Osteocyte (in vitro differentiated cells): ENCODE measurements at regions not wholly inside any gene's neighbourhood (a gene's known extent, or its start where the extent isn't known, plus 50 kb on each side); places are given as distances from the start of the nearest gene placed in this dataset.

Source experiments
- DNase-seq: peaks from one replicate; pipeline ENCODE4 v3.0.0; 2021; ENCODE audit warnings: mixed read lengths; ENCODE audit not compliant: unreplicated experiment; ENCODE audit errors: extremely low spot score
- H3K27ac Mint-ChIP-seq: one replicate; pipeline ENCODE4 v1.8.0; 2021; ENCODE audit warnings: mild to moderate bottlenecking, mixed read lengths; ENCODE audit not compliant: unreplicated experiment
- H3K27me3 Mint-ChIP-seq: one replicate; pipeline ENCODE4 v1.8.0; 2021; ENCODE audit warnings: mixed read lengths; ENCODE audit not compliant: unreplicated experiment
- H3K36me3 Mint-ChIP-seq: one replicate; pipeline ENCODE4 v1.8.0; 2021; ENCODE audit warnings: mixed read lengths; ENCODE audit not compliant: unreplicated experiment
- H3K4me1 Mint-ChIP-seq: one replicate; pipeline ENCODE4 v1.8.0; 2021; ENCODE audit warnings: mixed read lengths; ENCODE audit not compliant: unreplicated experiment
- H3K4me3 Mint-ChIP-seq: one replicate; pipeline ENCODE4 v1.8.0; 2021; ENCODE audit warnings: mild to moderate bottlenecking, moderate library complexity, mixed read lengths; ENCODE audit not compliant: unreplicated experiment
- H3K9me3 Mint-ChIP-seq: one replicate; pipeline ENCODE4 v1.8.0; 2021; ENCODE audit warnings: mixed read lengths; ENCODE audit not compliant: unreplicated experiment
- CTCF ChIP-seq: fragments of 200-600 bp; sonication (generic); IDR thresholded peaks from 2 replicates; pipeline ENCODE4 v1.5.0; 2021; ENCODE audit warnings: antibody characterized with exemption, mild to moderate bottlenecking, moderate library complexity

GRCh38 chr12:67524861-67525616 lies 123.5 kb upstream of the DYRK2 start:
- Mint-ChIP-seq H3K4me3 (no peak overlapping the region), H3K4me1 (no peaks in the 10 kb centered on the region), H3K27ac (no peak overlapping the region), H3K9me3 (no peaks in the 10 kb centered on the region), H3K27me3 (no peaks in the 10 kb centered on the region), H3K36me3 (no peaks in the 10 kb centered on the region)
- no peak for DNase-seq
- no peak for TF ChIP-seq CTCF

- H3K27me3 Mint-ChIP-seq: no peaks in the 10 kb centered on the region
- H3K4me1 Mint-ChIP-seq: no peaks in the 10 kb centered on the region
- H3K4me3 Mint-ChIP-seq: no peak overlapping the region
- no peak for TF ChIP-seq CTCF
- H3K27ac Mint-ChIP-seq: no peak overlapping the region
- no peaks in the 10 kb centered on the region for H3K9me3 Mint-ChIP-seq
- DNase-seq: no peak
- H3K36me3 Mint-ChIP-seq: no peaks in the 10 kb centered on the region
Measured at GRCh38 chr12:67525617-67525884, 123.0 kb upstream of the DYRK2 start.

- Mint-ChIP-seq H3K27ac (no peak overlapping the region), H3K36me3 (no peaks in the 10 kb centered on the region)
Measured at GRCh38 chr12:67526129-67526528, 122.4 kb upstream of the DYRK2 start.

GRCh38 chr12:67531051-67531450 lies 117.5 kb upstream of the DYRK2 start:
- H3K36me3 Mint-ChIP-seq: no peaks in the 10 kb centered on the region
- no peak overlapping the region for H3K4me3 Mint-ChIP-seq
- H3K27ac Mint-ChIP-seq: no peak overlapping the region
- H3K9me3 Mint-ChIP-seq: no peaks in the 10 kb centered on the region
- DNase-seq: no peak
- no peak for TF ChIP-seq CTCF
- H3K27me3 Mint-ChIP-seq: no peaks in the 10 kb centered on the region
- peaks cover 29% of the 10 kb centered on the region for H3K4me1 Mint-ChIP-seq

More at GRCh38 chr12:67526129-67526528, 122.4 kb upstream of the DYRK2 start:
- Mint-ChIP-seq H3K9me3 (no peaks in the 10 kb centered on the region), H3K4me1 (peaks cover 5% of the 10 kb centered on the region), H3K27me3 (no peaks in the 10 kb centered on the region), H3K4me3 (no peak overlapping the region)
- no peak for TF ChIP-seq CTCF
- DNase-seq: no peak

- H3K27ac Mint-ChIP-seq: no peak overlapping the region
- H3K36me3 Mint-ChIP-seq: no peaks in the 10 kb centered on the region
- H3K9me3 Mint-ChIP-seq: no peaks in the 10 kb centered on the region
- peaks cover 30% of the 10 kb centered on the region for H3K4me1 Mint-ChIP-seq
- no peaks in the 10 kb centered on the region for H3K27me3 Mint-ChIP-seq
- no peak for TF ChIP-seq CTCF
- H3K4me3 Mint-ChIP-seq: no peak overlapping the region
- no peak for DNase-seq
Measured at GRCh38 chr12:67531501-67531900, 117.0 kb upstream of the DYRK2 start.
